ENCODE measurements at regions not wholly inside any gene's neighbourhood (a gene's known extent, or its start where the extent isn't known, plus 50 kb on each side); places are given as distances from the start of the nearest gene placed in this dataset.

GRCh38 chrX:39931529-39932282 is 166.1 kb downstream of the BCOR start:
- TF ChIP-seq CTCF (IDR thresholded peaks at IDR 0.05): no peak
- DNase-seq (ENCODE audit: low spot score): no peak
- no peak for ATAC-seq (ENCODE audit: low FRiP score)

DNA sequence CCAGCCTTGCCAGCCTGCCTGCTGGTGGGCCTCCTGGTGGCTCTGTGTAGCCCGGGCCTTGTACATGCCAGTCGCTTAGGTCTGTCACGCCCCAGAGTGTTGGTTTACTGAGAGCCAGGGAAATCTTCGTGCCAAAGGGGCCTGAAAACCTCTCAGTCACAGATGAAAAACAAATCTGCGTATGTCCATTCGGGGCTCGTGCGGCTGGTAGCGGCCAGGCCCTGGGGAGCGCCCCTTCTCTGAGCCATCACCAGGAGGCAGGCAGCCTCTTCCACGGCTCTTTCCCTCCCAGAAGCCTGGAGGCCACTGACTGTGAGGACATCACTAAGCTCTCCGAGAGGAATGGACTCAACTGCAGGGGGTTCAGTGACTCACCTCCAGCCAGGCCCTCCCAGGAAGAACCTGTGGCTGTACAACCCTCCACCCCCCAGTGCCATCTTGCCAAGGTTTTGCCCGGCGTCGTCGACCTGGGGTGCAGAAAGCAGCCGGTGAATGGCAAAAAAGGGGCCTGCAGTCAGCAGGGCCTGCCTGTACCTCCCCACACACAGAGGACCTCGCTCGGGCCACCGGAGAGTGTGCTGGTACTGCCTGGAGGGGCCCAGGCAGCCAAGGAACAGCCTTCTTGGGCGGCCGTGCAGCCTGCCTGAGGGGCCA is 162.2 kb downstream of the BCOR start:
- ATAC-seq (ENCODE audit: low FRiP score) (no peak), DNase-seq (ENCODE audit: low spot score) (no peak)
- no peak for TF ChIP-seq CTCF (IDR thresholded peaks at IDR 0.05)

- no peak for ATAC-seq (ENCODE audit: low FRiP score)
- TF ChIP-seq CTCF (IDR thresholded peaks at IDR 0.05): no peak
- no peak for DNase-seq (ENCODE audit: low spot score)
Observed at GRCh38 chrX:39936886-39937770, 160.6 kb downstream of the BCOR start.

DNA sequence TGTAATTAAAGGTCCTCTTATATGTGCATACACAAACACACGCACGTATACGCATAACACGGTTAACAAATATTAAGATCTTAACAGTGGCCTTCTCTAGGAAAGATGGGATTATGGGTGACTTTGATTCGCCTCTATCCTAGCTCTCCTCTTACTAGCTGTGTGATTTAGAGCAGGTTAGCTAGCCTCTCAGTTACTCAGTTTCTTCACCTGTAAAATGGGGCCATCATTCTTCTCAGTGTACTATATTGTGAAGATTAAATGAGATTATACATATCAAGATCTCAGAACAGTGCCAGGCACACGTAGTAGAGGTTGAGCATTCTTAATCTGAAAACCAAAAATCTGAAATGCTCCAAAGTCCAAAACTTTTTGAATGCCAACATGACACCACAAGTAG is 159.3 kb downstream of the BCOR start:
- TF ChIP-seq CTCF (IDR thresholded peaks at IDR 0.05): no peak
- DNase-seq (ENCODE audit: low spot score): no peak
- ATAC-seq (ENCODE audit: low FRiP score): no peak

GRCh38 chrX:39939678-39940077 is 158.1 kb downstream of the BCOR start:
- ATAC-seq (ENCODE audit: low FRiP score) (no peak), DNase-seq (ENCODE audit: low spot score) (no peak)
- no peak for TF ChIP-seq CTCF (IDR thresholded peaks at IDR 0.05)

DNA sequence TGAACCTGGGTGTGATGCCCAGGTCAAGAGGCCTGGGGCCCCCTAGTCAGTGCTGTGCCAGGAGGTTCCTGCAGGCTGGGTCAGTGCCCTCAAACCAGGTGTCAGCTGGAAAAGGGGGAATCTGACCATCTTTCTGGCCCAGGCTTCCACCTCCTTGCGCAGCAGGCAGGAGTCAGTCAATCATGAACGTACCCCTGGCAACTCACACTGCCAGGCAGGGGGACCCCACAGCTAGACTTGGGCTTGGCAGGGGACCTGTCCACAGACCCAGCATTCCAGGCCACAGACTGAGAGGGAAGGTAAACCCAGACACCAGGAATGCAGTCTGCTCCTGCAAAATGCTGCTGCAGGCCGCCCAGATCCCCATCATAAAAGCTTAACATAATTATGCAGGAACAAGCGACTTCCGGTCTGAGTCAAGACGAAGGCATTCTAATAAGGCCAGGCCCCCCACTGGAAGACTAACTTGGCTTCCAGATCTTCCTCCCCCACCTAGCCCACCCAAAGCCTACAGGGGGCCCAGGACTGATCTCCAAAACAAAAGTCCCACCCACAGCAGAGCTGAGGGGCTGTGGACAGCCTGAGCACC is 156.3 kb downstream of the BCOR start:
- TF ChIP-seq CTCF (IDR thresholded peaks at IDR 0.05): no peak
- ATAC-seq (ENCODE audit: low FRiP score) (no peak), DNase-seq (ENCODE audit: low spot score) (no peak)
